HG02759 (cell line): ENCODE measurements at regions not wholly inside any gene's neighbourhood (a gene's known extent, or its start where the extent isn't known, plus 50 kb on each side); places are given as distances from the start of the nearest gene placed in this dataset.

Source experiments
- ATAC-seq: cut with Tn5 transposase; IDR thresholded peaks from one replicate; pipeline ENCODE4 v1.9.1; 2021; ENCODE audit warnings: mild to moderate bottlenecking, moderate library complexity; ENCODE audit not compliant: unreplicated experiment

DNA sequence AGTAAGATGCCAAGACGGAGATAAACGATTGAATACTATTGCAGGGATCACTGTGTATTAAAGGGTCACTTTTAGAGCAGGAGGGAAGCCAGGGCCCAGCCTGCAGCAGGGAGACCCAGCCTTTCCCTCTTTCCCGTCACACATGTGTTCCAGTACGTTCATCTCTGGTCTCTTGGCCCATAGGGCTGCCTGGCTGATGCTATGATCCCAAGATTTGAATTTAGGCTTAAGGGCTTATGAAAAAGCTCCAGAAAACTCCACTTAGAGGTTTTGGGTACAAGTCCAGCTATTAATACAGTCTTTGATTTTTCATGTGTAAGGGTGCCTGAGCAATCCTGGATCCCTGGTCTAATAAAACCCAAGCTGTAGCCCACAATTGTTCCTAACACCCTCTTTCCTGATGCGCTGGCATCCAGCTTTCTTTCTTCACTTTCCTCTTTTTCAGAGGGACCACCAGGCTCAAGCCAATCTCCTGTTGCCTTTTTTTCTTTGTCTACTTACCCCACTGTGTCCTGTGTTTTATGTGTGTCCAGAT, 359.6 kb upstream of the USP24 start:
- no peak for ATAC-seq

- ATAC-seq = no peak
Observed at GRCh38 chr1:55572878-55573734, 357.9 kb upstream of the USP24 start.

DNA sequence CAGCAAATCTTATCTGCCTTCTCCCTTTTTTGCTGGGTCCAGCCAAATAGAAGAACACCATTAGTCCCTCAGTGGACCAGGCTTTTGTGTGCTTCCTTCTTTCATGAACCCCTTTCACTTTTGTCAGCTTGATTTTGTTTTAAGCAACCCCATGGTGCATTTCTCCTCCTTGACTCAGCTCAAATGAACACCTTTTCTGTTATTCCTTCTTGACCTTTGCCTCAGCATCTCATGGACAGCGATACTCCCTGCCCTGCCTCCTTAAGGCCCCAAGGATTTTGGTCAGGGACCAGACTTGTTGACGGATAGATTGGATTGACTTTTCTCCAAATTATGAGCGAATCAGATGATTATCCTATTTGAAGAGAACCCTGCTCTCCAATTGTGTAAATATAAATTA, 356.6 kb upstream of the USP24 start:
- ATAC-seq = no peak

- no peak for ATAC-seq
Observed at GRCh38 chr1:55569417-55569816, 354.3 kb upstream of the USP24 start.

DNA sequence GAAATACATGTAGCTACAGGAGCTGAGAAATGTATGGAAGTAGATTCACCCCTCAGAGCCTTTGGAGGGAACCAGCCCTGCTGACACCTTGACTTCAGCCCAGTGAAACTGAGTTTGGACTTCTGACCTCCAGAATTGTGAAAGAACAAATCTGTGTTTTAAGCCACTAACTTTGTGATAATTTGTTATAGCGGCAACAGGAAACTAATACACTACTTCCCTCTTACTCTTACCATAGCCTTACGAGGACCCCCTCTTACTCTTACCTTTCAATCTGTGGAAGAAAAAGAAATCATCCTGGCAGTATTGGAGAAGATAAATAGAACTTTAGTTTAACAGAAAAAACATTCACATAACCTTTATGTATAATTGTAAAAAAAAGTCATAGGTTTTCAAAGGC, 353.6 kb upstream of the USP24 start:
- ATAC-seq = no peak

- no peak for ATAC-seq
Observed at GRCh38 chr1:55560266-55560665, 345.1 kb upstream of the USP24 start.

- no peak for ATAC-seq
Observed at GRCh38 chr1:55559842-55560241, 344.7 kb upstream of the USP24 start.

GRCh38 chr1:55559161-55559611, 344.0 kb upstream of the USP24 start:
- ATAC-seq = no peak

- ATAC-seq = no peak
Observed at GRCh38 chr1:55558515-55558914, 343.4 kb upstream of the USP24 start.

DNA sequence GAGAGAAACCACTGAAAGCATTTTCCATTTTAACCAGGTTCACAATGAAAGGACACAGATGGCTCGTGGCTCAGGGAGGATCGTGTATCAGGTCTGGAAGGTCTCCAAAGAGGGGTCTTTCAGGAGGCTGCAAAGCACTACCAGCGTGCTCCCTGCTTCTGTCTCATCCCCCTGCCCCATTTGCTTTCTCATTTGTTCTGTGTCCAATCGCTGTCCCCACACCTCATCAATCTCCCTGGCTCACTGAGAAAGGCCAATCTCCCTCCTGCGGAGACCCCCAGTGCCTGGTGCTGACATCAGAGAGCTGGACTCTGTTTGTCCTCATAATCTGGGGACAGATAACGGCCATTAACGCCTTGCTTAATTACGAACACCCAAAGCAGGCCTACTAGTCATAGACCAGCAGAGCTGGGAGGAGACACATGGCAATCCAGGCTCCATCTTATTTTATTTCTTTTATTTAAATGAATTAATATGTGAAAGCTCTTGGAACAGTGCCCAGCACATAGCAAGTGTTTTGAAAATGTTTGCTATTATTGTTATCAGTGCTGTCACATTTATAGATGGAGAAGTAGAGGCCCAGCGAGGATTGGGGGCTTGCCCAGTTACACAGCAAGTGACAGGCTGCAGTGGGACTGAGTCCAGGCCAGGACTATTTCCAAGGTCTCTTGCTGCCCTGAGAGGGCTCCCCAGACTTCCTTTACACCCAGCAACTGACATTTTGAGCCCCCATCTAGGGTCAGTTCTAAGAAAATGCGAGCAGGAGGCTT, 341.0 kb upstream of the USP24 start:
- ATAC-seq = no peak

DNA sequence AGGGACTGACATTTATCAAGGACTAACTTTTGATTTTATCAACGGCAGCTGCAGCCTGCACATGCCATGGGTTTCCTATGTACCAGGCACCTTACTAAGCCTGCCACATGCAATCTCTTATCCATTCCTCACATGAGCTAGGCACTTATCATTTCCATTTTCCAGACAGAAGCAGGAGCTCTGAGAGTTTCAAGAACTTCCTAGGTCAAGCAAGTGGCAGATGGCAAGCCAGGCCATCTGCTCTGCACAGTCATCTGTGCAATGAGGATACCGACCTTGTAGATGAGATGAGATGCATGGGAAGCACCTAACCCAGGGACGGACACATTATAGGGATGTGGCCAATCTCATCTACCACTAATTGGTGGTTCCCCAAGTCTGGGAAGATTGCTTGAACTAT, 339.4 kb upstream of the USP24 start:
- ATAC-seq = no peak

DNA sequence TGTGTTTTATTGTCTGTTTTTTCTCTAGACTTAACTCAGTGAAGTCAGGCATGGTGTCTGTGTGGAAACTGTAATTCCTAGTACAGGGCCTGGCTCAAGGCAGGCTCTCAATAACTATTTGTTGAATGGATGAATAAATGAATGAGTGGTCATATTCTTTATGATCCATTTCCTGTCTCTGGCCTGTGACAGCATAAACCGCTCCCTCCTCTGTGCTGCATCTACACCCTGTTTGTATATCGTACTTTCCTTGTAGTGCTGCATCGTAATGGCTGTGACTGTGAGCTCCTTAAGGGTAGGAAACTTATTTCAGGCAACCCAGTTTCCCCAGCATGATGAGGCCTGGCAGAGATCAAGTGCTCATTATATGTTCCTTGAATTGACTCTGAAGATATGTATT, 337.5 kb upstream of the USP24 start:
- no peak for ATAC-seq

GRCh38 chr1:55547405-55547804, 332.2 kb upstream of the USP24 start:
- no peak for ATAC-seq

DNA sequence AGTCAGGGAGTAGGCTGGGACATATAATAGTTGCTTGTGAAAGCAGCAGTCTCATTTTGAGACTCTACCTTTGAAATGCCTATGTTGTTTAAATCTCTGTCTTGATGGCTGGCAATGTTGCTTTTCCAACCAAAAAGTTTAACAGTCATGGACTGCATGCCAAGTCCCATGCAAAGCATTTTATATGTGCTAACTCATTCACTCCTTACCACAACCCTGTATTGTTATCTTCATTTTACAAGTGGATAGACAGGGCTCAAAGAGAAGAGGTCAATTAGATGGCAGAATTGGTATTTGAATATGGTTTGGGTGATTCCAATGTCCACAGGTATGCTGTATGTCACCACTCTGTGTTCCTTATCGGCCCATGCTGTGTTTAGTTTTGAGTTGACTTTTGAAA, 331.4 kb upstream of the USP24 start:
- no peak for ATAC-seq

- no peak for ATAC-seq
Observed at GRCh38 chr1:55544826-55545225, 329.7 kb upstream of the USP24 start.

DNA sequence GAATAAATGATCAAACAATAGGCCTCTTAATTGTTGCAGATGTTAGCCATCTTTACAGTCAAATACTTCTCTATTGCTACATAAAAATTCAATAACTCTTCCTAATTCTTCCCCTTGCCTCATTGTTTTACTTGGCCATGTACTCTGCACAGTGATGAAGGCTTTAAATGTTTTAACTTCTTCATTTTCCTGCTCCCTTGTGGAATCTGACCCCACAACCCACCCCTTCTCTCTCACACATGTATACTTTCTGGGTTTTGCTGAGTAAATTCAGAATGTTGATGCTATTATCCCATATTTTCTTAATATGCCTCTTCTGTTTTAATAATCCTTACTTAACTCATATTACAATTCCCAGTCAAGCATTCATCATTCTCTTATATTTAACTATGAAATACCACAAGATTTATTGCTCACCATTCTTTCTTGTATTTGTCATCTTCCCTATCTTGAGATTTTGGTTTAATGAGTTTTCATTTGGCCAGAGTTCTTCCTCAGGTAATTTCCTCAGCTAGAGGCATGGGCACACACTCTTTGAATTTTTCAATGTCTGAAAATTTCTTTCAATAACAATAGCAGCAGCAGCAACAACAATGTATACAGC, 327.8 kb upstream of the USP24 start:
- ATAC-seq = no peak

- no peak for ATAC-seq
Observed at GRCh38 chr1:55541296-55541695, 326.1 kb upstream of the USP24 start.

DNA sequence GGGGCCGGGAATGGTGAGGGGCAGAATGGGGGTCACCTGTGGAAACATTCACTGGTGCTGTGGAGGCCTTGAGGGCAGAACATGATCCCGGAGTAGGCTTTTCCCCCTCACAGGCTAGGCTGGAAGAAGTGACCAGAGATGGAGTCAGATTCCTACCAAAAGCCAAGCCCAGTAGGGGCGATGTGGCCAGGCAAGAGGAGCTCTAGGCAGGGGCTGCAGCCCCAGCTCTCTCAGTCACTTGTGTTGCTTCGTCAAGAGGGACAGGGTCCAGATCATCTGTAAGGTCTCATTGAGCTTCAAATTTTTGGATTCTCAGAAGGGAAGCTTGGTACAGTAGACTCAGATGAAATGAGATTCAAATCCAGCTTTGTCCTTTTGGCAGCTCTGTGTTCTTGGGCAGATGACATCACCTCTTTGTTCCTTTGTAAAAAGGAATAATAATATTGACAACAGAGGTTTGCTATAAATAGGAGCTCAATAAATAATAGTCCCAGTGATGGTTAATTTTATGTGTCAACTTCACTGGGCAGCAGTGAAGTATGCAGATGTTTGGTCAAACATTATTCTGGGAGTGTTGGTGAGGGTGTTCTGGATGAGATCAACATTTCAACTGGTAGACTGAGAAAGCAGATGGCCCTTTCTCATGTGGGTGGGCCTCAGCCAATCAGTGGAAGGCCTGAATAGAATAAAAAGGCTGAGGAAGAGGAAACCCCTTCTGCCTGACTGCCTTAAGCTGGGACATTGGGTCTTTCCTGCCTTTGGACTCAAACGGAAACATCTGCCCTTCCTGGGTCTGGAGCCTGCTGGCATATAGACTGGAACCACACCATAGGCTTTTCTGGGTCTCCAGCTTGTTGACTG, 324.7 kb upstream of the USP24 start:
- ATAC-seq = no peak

- ATAC-seq = no peak
Observed at GRCh38 chr1:55538428-55538827, 323.3 kb upstream of the USP24 start.

DNA sequence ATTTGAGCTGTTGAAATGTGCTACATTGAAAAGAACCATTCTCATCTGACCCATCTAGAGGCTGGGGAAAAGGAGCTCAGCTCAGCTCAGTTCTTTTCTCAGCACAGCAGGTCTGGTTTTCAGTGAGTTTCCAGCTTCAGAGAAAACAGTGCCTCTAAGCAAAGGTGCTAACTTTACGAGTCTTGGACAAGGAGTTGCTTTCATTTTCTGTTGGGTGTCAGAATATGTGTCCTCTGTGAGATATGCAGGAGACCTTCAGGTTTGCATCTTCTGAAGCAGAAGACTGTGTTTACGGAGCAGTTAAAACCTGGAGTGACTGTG, 321.3 kb upstream of the USP24 start:
- no peak for ATAC-seq
